ENCODE measurements at regions not wholly inside any gene's neighbourhood (a gene's known extent, or its start where the extent isn't known, plus 50 kb on each side); places are given as distances from the start of the nearest gene placed in this dataset.

DNA sequence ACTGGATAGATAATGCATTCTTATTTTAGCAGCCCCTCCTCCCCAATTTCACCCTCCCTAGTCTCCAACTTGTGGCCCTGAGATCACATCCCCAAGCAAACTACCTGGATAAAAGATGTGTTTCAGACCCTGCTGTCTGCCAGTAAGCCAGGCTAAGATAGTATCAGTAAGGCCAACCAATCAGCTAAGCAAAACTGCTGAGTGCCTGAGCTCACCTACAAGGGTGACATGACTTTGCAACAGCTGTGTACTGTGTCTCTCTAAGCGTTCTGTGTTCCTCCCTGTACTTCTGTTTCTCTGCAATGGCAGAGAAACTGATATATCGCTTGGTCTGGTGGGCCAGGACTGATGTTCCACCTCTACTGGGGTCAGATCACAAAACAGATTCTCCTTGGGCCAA lies 224.9 kb downstream of the BTG1 start:
- no peak for DNase-seq
- Mint-ChIP-seq H3K36me3 (ENCODE audit: low read depth) (no peaks in the 10 kb centered on the region), H3K27ac (no peak overlapping the region), H3K27me3 (ENCODE audit: insufficient read depth) (peaks cover 1% of the 10 kb centered on the region; the same call in 1 of the 2 replicates), H3K4me1 (ENCODE audit: low read depth) (peaks cover 9% of the 10 kb centered on the region), H3K4me3 (no peak overlapping the region), H3K9me3 (no peaks in the 10 kb centered on the region)
- TF ChIP-seq, protein P1, sequence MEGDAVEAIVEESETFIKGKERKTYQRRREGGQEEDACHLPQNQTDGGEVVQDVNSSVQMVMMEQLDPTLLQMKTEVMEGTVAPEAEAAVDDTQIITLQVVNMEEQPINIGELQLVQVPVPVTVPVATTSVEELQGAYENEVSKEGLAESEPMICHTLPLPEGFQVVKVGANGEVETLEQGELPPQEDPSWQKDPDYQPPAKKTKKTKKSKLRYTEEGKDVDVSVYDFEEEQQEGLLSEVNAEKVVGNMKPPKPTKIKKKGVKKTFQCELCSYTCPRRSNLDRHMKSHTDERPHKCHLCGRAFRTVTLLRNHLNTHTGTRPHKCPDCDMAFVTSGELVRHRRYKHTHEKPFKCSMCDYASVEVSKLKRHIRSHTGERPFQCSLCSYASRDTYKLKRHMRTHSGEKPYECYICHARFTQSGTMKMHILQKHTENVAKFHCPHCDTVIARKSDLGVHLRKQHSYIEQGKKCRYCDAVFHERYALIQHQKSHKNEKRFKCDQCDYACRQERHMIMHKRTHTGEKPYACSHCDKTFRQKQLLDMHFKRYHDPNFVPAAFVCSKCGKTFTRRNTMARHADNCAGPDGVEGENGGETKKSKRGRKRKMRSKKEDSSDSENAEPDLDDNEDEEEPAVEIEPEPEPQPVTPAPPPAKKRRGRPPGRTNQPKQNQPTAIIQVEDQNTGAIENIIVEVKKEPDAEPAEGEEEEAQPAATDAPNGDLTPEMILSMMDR (IDR thresholded peaks at IDR 0.05), result no peak

DNA sequence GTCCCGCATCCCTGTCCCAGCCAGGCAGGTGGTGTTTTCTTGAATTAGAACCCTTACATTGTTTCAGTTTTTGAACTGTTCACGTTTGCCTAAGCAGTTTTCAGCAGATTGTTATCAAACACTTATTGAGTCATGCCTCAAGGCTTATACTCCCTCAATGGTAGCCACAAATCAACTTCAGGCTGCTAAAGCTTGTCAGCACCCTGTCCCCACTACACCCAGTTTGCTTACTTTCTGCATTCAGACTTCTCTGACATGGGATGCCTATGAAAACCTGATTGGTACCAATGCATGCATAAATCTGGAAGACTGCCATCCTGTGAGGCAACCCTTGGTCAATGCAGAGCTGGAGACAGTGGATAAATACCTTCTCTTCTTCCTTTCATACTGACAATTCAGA lies 225.4 kb downstream of the BTG1 start:
- Mint-ChIP-seq H3K27ac (no peak overlapping the region; the same call in 1 of the 2 replicates), H3K4me3 (no peak overlapping the region)
- DNase-seq, result peak; percentile 19

DNA sequence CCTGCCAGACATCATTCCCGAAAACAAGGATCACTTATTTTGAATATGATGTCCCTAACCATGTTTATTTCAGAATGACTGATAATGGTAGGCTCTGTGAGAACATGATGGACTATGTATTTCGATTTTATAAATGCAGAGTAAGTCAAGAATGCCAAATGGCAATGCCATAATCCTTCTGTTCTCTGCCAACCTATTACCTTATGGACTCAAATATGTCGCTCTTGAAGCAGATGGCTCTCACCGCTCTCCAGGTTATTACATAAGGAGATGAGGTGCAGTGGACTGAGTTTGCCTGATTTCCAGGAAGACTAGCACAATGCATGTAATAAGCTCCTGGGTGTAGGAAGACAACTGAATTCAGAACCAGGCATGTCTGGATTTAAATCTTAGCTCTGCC lies 227.2 kb downstream of the BTG1 start:
- peaks cover 16% of the 10 kb centered on the region for H3K4me1 Mint-ChIP-seq (ENCODE audit: low read depth)
- no peaks in the 10 kb centered on the region for H3K36me3 Mint-ChIP-seq (ENCODE audit: low read depth)
- no peak overlapping the region for H3K4me3 Mint-ChIP-seq
- peaks cover 1% of the 10 kb centered on the region; the same call in 1 of the 2 replicates for H3K27me3 Mint-ChIP-seq (ENCODE audit: insufficient read depth)
- DNase-seq, result no peak
- H3K9me3 Mint-ChIP-seq, result no peaks in the 10 kb centered on the region
- H3K27ac Mint-ChIP-seq, result no peak overlapping the region
- TF ChIP-seq, protein P1 (IDR thresholded peaks at IDR 0.05), result no peak

More for the DNA sequence above, 225.4 kb downstream of the BTG1 start:
- H3K36me3 Mint-ChIP-seq (ENCODE audit: low read depth), result no peaks in the 10 kb centered on the region
- no peaks in the 10 kb centered on the region for H3K9me3 Mint-ChIP-seq
- peaks cover 9% of the 10 kb centered on the region for H3K4me1 Mint-ChIP-seq (ENCODE audit: low read depth)
- peaks cover 1% of the 10 kb centered on the region; the same call in 1 of the 2 replicates for H3K27me3 Mint-ChIP-seq (ENCODE audit: insufficient read depth)
- TF ChIP-seq, protein P1 (IDR thresholded peaks at IDR 0.05), result no peak

DNA sequence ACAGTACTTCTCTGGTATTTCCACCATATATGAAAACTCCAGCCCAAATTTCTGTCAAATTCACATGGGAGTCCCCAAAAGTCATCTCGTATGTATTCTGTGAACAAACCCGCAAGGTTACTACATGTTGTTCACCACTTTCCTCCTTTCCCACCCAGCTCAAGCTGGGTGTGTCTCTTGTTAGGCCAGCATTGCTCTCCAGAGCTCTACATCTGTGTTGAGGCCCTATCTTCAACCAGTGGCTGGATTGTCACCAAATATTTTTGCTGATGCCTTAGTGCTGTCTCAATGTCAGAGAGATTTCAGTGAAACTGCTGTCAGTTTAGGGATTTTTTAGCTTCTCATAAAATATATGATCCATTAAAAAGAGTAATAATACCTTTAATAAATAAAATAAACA lies 230.9 kb downstream of the BTG1 start:
- TF ChIP-seq, protein P1 (IDR thresholded peaks at IDR 0.05), result no peak
- Mint-ChIP-seq H3K27ac (no peak overlapping the region), H3K36me3 (ENCODE audit: low read depth) (no peaks in the 10 kb centered on the region), H3K4me1 (ENCODE audit: low read depth) (peaks cover 11% of the 10 kb centered on the region), H3K4me3 (no peak overlapping the region), H3K27me3 (ENCODE audit: insufficient read depth) (no peaks in the 10 kb centered on the region; the same call in 1 of the 2 replicates), H3K9me3 (no peaks in the 10 kb centered on the region)
- DNase-seq, result no peak

DNA sequence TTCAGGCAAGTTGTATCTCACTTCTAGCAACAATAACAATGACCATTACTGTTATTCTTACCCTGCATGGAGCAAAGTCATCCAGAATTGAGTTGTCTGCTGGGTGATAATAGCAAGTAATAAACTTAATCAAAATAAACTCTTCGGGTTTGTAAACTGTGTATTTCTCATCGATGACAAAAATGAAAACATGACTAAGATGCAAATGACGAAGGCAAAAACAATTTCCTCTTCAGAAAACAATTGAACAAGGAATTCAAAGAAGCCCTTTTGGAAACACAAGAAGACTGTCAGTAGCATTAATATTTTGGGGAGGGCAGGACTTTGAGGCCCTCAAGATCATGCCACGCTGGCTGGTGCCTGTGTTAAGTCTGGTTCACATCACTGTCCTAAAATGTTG lies 232.0 kb downstream of the BTG1 start:
- Mint-ChIP-seq H3K27me3 (ENCODE audit: insufficient read depth) (no peaks in the 10 kb centered on the region; the same call in 1 of the 2 replicates), H3K9me3 (no peaks in the 10 kb centered on the region), H3K4me1 (ENCODE audit: low read depth) (peaks cover 11% of the 10 kb centered on the region), H3K27ac (no peak overlapping the region), H3K4me3 (no peak overlapping the region), H3K36me3 (ENCODE audit: low read depth) (no peaks in the 10 kb centered on the region)
- no peak for DNase-seq
- TF ChIP-seq, protein P1 (IDR thresholded peaks at IDR 0.05), result no peak

DNA sequence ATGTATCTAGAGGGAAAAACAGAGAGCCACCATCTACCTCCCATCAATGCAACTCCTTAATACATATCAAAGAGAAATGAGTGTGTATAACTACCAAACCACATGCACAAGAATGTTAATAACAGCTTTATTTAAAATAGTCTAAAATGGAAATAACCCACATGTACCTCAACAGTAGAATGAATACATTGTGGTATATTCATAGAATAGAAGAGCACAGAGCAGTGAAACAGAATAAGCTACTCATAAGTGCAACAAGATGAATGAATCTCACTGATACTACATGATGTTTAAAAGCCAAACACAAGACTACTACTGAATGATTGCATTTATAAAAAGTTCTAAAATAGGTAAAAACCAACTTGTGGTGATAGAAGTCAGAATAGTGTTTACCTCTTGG lies 232.5 kb downstream of the BTG1 start:
- no peak for DNase-seq
- Mint-ChIP-seq H3K4me1 (ENCODE audit: low read depth) (peaks cover 11% of the 10 kb centered on the region), H3K27me3 (ENCODE audit: insufficient read depth) (no peaks in the 10 kb centered on the region; the same call in 1 of the 2 replicates), H3K9me3 (no peaks in the 10 kb centered on the region), H3K36me3 (ENCODE audit: low read depth) (no peaks in the 10 kb centered on the region), H3K4me3 (no peak overlapping the region), H3K27ac (no peak overlapping the region)
- TF ChIP-seq, protein P1 (IDR thresholded peaks at IDR 0.05), result no peak

Measured in HFFc6 (cell line).